ENCODE measurements at regions not wholly inside any gene's neighbourhood (a gene's known extent, or its start where the extent isn't known, plus 50 kb on each side); places are given as distances from the start of the nearest gene placed in this dataset.
A peak's percentile ranks its signal among the peaks of the same experiment; 100 is the strongest.

- H3K4me1 Mint-ChIP-seq (ENCODE audit: unreplicated experiment), result peaks cover 50% of the 10 kb centered on the region
- H3K27me3 Mint-ChIP-seq (ENCODE audit: unreplicated experiment), result peaks cover 23% of the 10 kb centered on the region
- H3K36me3 Mint-ChIP-seq (ENCODE audit: unreplicated experiment), result no peaks in the 10 kb centered on the region
- H3K9me3 Mint-ChIP-seq (ENCODE audit: unreplicated experiment), result no peaks in the 10 kb centered on the region
- peak overlapping the region; percentile 21 for H3K27ac Mint-ChIP-seq (ENCODE audit: unreplicated experiment)
- no peak overlapping the region for H3K4me3 Mint-ChIP-seq (ENCODE audit: unreplicated experiment)
- no peak for TF ChIP-seq CTCF (IDR thresholded peaks at IDR 0.05)
- DNase-seq (ENCODE audit: extremely low spot score, unreplicated experiment), result no peak
Measured at GRCh38 chr3:194277104-194277785, 73.9 kb downstream of the CPN2 start.

- Mint-ChIP-seq H3K4me3 (ENCODE audit: unreplicated experiment) (no peak overlapping the region), H3K27me3 (ENCODE audit: unreplicated experiment) (peaks cover 28% of the 10 kb centered on the region), H3K4me1 (ENCODE audit: unreplicated experiment) (peaks cover 45% of the 10 kb centered on the region), H3K36me3 (ENCODE audit: unreplicated experiment) (no peaks in the 10 kb centered on the region), H3K9me3 (ENCODE audit: unreplicated experiment) (no peaks in the 10 kb centered on the region), H3K27ac (ENCODE audit: unreplicated experiment) (peak overlapping the region; percentile 21)
- TF ChIP-seq CTCF (IDR thresholded peaks at IDR 0.05), result no peak
- DNase-seq (ENCODE audit: extremely low spot score, unreplicated experiment), result no peak
Measured at GRCh38 chr3:194277786-194278130, 73.4 kb downstream of the CPN2 start.

GRCh38 chr3:194278186-194278845 lies 72.8 kb downstream of the CPN2 start:
- peaks cover 41% of the 10 kb centered on the region for H3K4me1 Mint-ChIP-seq (ENCODE audit: unreplicated experiment)
- no peak for DNase-seq (ENCODE audit: extremely low spot score, unreplicated experiment)
- H3K27ac Mint-ChIP-seq (ENCODE audit: unreplicated experiment), result peak overlapping the region; percentile 21
- peaks cover 31% of the 10 kb centered on the region for H3K27me3 Mint-ChIP-seq (ENCODE audit: unreplicated experiment)
- no peaks in the 10 kb centered on the region for H3K9me3 Mint-ChIP-seq (ENCODE audit: unreplicated experiment)
- H3K36me3 Mint-ChIP-seq (ENCODE audit: unreplicated experiment), result no peaks in the 10 kb centered on the region
- no peak for TF ChIP-seq CTCF (IDR thresholded peaks at IDR 0.05)
- no peak overlapping the region for H3K4me3 Mint-ChIP-seq (ENCODE audit: unreplicated experiment)

GRCh38 chr3:194279101-194279500 lies 72.0 kb downstream of the CPN2 start:
- no peak for DNase-seq (ENCODE audit: extremely low spot score, unreplicated experiment)
- Mint-ChIP-seq H3K36me3 (ENCODE audit: unreplicated experiment) (no peaks in the 10 kb centered on the region), H3K27ac (ENCODE audit: unreplicated experiment) (no peak overlapping the region), H3K9me3 (ENCODE audit: unreplicated experiment) (no peaks in the 10 kb centered on the region), H3K4me3 (ENCODE audit: unreplicated experiment) (no peak overlapping the region), H3K4me1 (ENCODE audit: unreplicated experiment) (peaks cover 38% of the 10 kb centered on the region), H3K27me3 (ENCODE audit: unreplicated experiment) (peaks cover 37% of the 10 kb centered on the region)
- TF ChIP-seq CTCF (IDR thresholded peaks at IDR 0.05), result no peak

- DNase-seq (ENCODE audit: extremely low spot score, unreplicated experiment), result no peak
- peaks cover 31% of the 10 kb centered on the region for H3K4me1 Mint-ChIP-seq (ENCODE audit: unreplicated experiment)
Measured at GRCh38 chr3:194279701-194280360, 71.3 kb downstream of the CPN2 start.

More at GRCh38 chr3:194279701-194280360, 71.3 kb downstream of the CPN2 start:
- Mint-ChIP-seq H3K4me3 (ENCODE audit: unreplicated experiment) (no peak overlapping the region), H3K36me3 (ENCODE audit: unreplicated experiment) (no peaks in the 10 kb centered on the region), H3K27ac (ENCODE audit: unreplicated experiment) (no peak overlapping the region), H3K9me3 (ENCODE audit: unreplicated experiment) (no peaks in the 10 kb centered on the region), H3K27me3 (ENCODE audit: unreplicated experiment) (peaks cover 41% of the 10 kb centered on the region)
- no peak for TF ChIP-seq CTCF (IDR thresholded peaks at IDR 0.05)

All from osteocyte (in vitro differentiated cells).